ENCODE measurements at regions not wholly inside any gene's neighbourhood (a gene's known extent, or its start where the extent isn't known, plus 50 kb on each side); places are given as distances from the start of the nearest gene placed in this dataset.
"Not testable (repeated sequence)": the region's sequence is repeated elsewhere in the genome, so short reads cannot be mapped to it uniquely, and the experiment has no call there.

GRCh38 chr2:428591-428990, 140.7 kb upstream of the ALKAL2 start:
- H3K4me3 ChIP-seq, result no peak overlapping the region
- H3K27ac ChIP-seq, result no peak overlapping the region
- TF ChIP-seq CTCF (IDR thresholded peaks at IDR 0.05), result no peak
- no peak for TF ChIP-seq POLR2A (IDR thresholded peaks at IDR 0.05)
- no peaks in the 10 kb centered on the region for H3K4me1 ChIP-seq
- H3K27me3 ChIP-seq, result no peaks in the 10 kb centered on the region
- DNase-seq, result no peak
- 79 to 88% methylated on average over 6 to 7 of the region's 7 CpGs for WGBS, 2 donors
- no peak for ATAC-seq
- no peaks in the 10 kb centered on the region for H3K9me3 ChIP-seq
- intact Hi-C loops (cut with DNase I), result no loop called here
- no peaks in the 10 kb centered on the region for H3K36me3 ChIP-seq (replicated peaks in 1 of 2; ENCODE audit: insufficient read depth in 1 of 2, low read depth in 2 of 2)

- ATAC-seq; H3K36me3 ChIP-seq (replicated peaks in 1 of 2; ENCODE audit: insufficient read depth in 1 of 2, low read depth in 2 of 2); H3K27me3 ChIP-seq; H3K27ac ChIP-seq; H3K4me3 ChIP-seq; H3K9me3 ChIP-seq; H3K4me1 ChIP-seq; DNase-seq; intact Hi-C loops (cut with DNase I): not testable (repeated sequence)
- WGBS, 2 donors, result 94% methylated on average over 13 of the region's 47 CpGs; no CpG with 5 or more reads in 1 of the 2 donors
Observed at GRCh38 chr2:426696-427095, 138.8 kb upstream of the ALKAL2 start.

GRCh38 chr2:425947-426346, 138.1 kb upstream of the ALKAL2 start:
- no peak overlapping the region for H3K27ac ChIP-seq
- 89 to 90% methylated on average over 14 to 17 of the region's 17 CpGs for WGBS, 2 donors
- H3K9me3 ChIP-seq, result no peaks in the 10 kb centered on the region
- no peak overlapping the region for H3K4me3 ChIP-seq
- no peaks in the 10 kb centered on the region for H3K36me3 ChIP-seq (replicated peaks in 1 of 2; ENCODE audit: insufficient read depth in 1 of 2, low read depth in 2 of 2)
- no peak for DNase-seq
- H3K27me3 ChIP-seq, result no peaks in the 10 kb centered on the region
- intact Hi-C loops (cut with DNase I), result no loop called here
- no peak for ATAC-seq
- no peak for TF ChIP-seq CTCF (IDR thresholded peaks at IDR 0.05)
- H3K4me1 ChIP-seq, result no peaks in the 10 kb centered on the region

DNA sequence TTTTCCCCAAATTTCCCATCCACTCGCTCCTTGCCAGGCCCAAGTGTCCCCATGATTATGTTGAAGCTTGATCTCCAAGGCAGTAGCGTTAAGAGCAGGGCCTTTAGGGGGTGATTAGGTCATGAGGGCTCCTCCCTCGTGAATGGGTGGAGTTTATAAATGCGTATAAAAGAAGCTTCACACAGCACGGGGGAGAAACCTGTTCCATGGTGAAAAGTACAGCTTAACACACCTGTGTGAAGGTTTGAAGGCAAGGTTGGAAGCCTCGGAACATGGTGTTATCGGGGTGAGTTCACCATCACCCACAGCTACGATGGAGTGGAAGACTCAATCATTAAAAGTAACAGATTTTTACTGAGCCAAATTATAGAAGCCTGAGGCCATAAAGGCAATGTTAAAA, 137.4 kb upstream of the ALKAL2 start:
- Histone ChIP-seq H3K4me1 (no peaks in the 10 kb centered on the region), H3K9me3 (no peaks in the 10 kb centered on the region), H3K27ac (no peak overlapping the region), H3K36me3 (replicated peaks in 1 of 2; ENCODE audit: insufficient read depth in 1 of 2, low read depth in 2 of 2) (no peaks in the 10 kb centered on the region), H3K27me3 (no peaks in the 10 kb centered on the region), H3K4me3 (no peak overlapping the region)
- TF ChIP-seq CTCF (IDR thresholded peaks at IDR 0.05) (no peak), POLR2A (IDR thresholded peaks at IDR 0.05) (no peak)
- ATAC-seq, result no peak
- DNase-seq, result no peak
- intact Hi-C loops (cut with DNase I), result no loop called here
- 71 to 74% methylated on average over 8 of the region's 8 CpGs for WGBS, 2 donors

- WGBS, 2 donors, result 74 to 78% methylated on average over 20 of the region's 20 CpGs
- TF ChIP-seq CTCF (IDR thresholded peaks at IDR 0.05) (no peak), POLR2A (IDR thresholded peaks at IDR 0.05) (no peak)
- DNase-seq, result no peak
Observed at GRCh38 chr2:424306-425171, 136.6 kb upstream of the ALKAL2 start.

More at GRCh38 chr2:424306-425171, 136.6 kb upstream of the ALKAL2 start:
- no peak overlapping the region for H3K4me3 ChIP-seq
- intact Hi-C loops (cut with DNase I), result no loop called here
- no peak for ATAC-seq
- no peaks in the 10 kb centered on the region for H3K4me1 ChIP-seq
- H3K36me3 ChIP-seq (replicated peaks in 1 of 2; ENCODE audit: insufficient read depth in 1 of 2, low read depth in 2 of 2), result no peaks in the 10 kb centered on the region
- no peak overlapping the region for H3K27ac ChIP-seq
- no peaks in the 10 kb centered on the region for H3K27me3 ChIP-seq
- no peaks in the 10 kb centered on the region for H3K9me3 ChIP-seq

All from body of pancreas (tissue), 4 donors.